ENCODE measurements at regions not wholly inside any gene's neighbourhood (a gene's known extent, or its start where the extent isn't known, plus 50 kb on each side); places are given as distances from the start of the nearest gene placed in this dataset.

- Histone ChIP-seq H2AK5ac (ENCODE audit: low read depth, low read length) (no peak overlapping the region), H3K9ac (replicated peaks in 1 of 4; ENCODE audit: extremely low read depth in 1 of 4, low read depth in 3 of 4, low read length in 3 of 4) (no peak overlapping the region), H3K4me2 (ENCODE audit: insufficient read depth in 1 of 2, low read depth in 2 of 2, low read length in 2 of 2) (no peak overlapping the region), H4K8ac (ENCODE audit: extremely low read depth, insufficient read depth, low read length) (no peak overlapping the region), H2AFZ (ENCODE audit: low read length) (no peak overlapping the region), H2BK12ac (ENCODE audit: low read depth, low read length) (no peak overlapping the region), H3K27ac (ENCODE audit: low read depth, low read length) (no peak overlapping the region), H3K56ac (replicated peaks; ENCODE audit: insufficient read length, low read depth, low read length) (no peak overlapping the region), H3K79me2 (ENCODE audit: control insufficient read depth in 1 of 2, insufficient read depth in 2 of 2, low read length in 2 of 2) (no peaks in the 10 kb centered on the region), H4K20me1 (replicated peaks in 1 of 2; ENCODE audit: control insufficient read depth in 1 of 2, insufficient read depth in 2 of 2, low read length in 2 of 2) (no peaks in the 10 kb centered on the region), H3K36me3 (ENCODE audit: control insufficient read depth in 2 of 4, insufficient read depth in 4 of 4, low read length in 3 of 4) (no peaks in the 10 kb centered on the region), H2BK5ac (ENCODE audit: low read depth, low read length) (no peak overlapping the region), H3K79me1 (ENCODE audit: low read depth, low read length) (no peaks in the 10 kb centered on the region), H3K23ac (ENCODE audit: insufficient read length) (no peak overlapping the region), H3K27me3 (replicated peaks in 1 of 4; ENCODE audit: control insufficient read depth in 3 of 4, extremely low read depth in 1 of 4, insufficient read depth in 3 of 4, low read length in 3 of 4) (no peaks in the 10 kb centered on the region), H3K4me3 (ENCODE audit: extremely low read depth in 1 of 4, insufficient read depth in 2 of 4, low read depth in 3 of 4, low read length in 4 of 4) (no peak overlapping the region), H2BK15ac (ENCODE audit: low read length) (no peak overlapping the region), H3K23me2 (ENCODE audit: low read depth, low read length) (no peaks in the 10 kb centered on the region), H3K18ac (ENCODE audit: extremely low read depth, low read length) (no peak overlapping the region), H2BK120ac (replicated peaks; ENCODE audit: low read depth, low read length) (no peak overlapping the region), H4K91ac (replicated peaks; ENCODE audit: insufficient read length, low read length) (no peak overlapping the region), H4K5ac (ENCODE audit: insufficient read length, low read depth, low read length) (no peak overlapping the region), H3K14ac (ENCODE audit: insufficient read length) (no peak overlapping the region), H3K4me1 (replicated peaks in 1 of 4; ENCODE audit: control insufficient read depth in 3 of 4, insufficient read depth in 4 of 4, low read length in 3 of 4) (no peaks in the 10 kb centered on the region), H3K4ac (replicated peaks; ENCODE audit: insufficient read length, low read depth, low read length) (no peak overlapping the region), H3K9me3 (ENCODE audit: insufficient read depth in 2 of 2, low read depth in 1 of 2, low read length in 1 of 2) (no peaks in the 10 kb centered on the region), H2BK20ac (ENCODE audit: low read length) (no peak overlapping the region)
- no peak for FAIRE-seq
- TF ChIP-seq ZNF274 (IDR thresholded peaks at IDR 0.05; ENCODE audit: borderline replicate concordance, extremely low read depth, low read length) = no peak
- no peak for TF ChIP-seq TEAD4 (IDR thresholded peaks at IDR 0.05; ENCODE audit: low read depth, low read length)
- TF ChIP-seq BRCA1 (IDR thresholded peaks at IDR 0.05; ENCODE audit: low read depth, low read length) = no peak
- no peak for TF ChIP-seq POU5F1 (IDR thresholded peaks at IDR 0.05; ENCODE audit: low read depth, low read length)
- TF ChIP-seq NANOG (IDR thresholded peaks at IDR 0.05; ENCODE audit: insufficient read depth, low read depth, low read length, poor library complexity, severe bottlenecking) = no peak
- TF ChIP-seq FOSL1 (IDR thresholded peaks at IDR 0.05; ENCODE audit: insufficient read depth, low read depth, low read length) = no peak
- TF ChIP-seq EZH2 (IDR thresholded peaks at IDR 0.05; ENCODE audit: low read depth, low read length, severe bottlenecking) = no peak
- TF ChIP-seq ASH2L (IDR thresholded peaks at IDR 0.05; ENCODE audit: low read length) = no peak
- no peak for TF ChIP-seq SP4 (IDR thresholded peaks at IDR 0.05; ENCODE audit: low read length)
- TF ChIP-seq SP1 (IDR thresholded peaks at IDR 0.05; ENCODE audit: low read depth, low read length) = no peak
- TF ChIP-seq KDM4A (IDR thresholded peaks at IDR 0.05; ENCODE audit: low read depth, low read length, severe bottlenecking) = no peak
- ChIA-PET POLR2A (ENCODE audit: partially characterized antibody) (interaction anchor here (1.2 kb wide), 1 partner anchor 18 kb away, joined by 4 read pairs; no protein-coding TSS in a partner anchor), CTCF (ENCODE audit: partially characterized antibody) (interaction anchor here (1.5 kb wide), 1 partner anchor 10 kb away, joined by 3 read pairs; no protein-coding TSS in a partner anchor)
- no peak for DNase-seq (ENCODE audit: low read depth in 1 of 2, low spot score in 2 of 2)
- 93% methylated on average over 6 of the region's 6 CpGs; no CpG with 5 or more reads in 1 of the 2 experiments for WGBS, 2 experiments (ENCODE audit: extremely low coverage in 1 of 2, insufficient coverage in 1 of 2, insufficient read length in 1 of 2, insufficient replicate concordance in 2 of 2, low coverage in 1 of 2, low lambda C conversion rate in 2 of 2, missing lambda C conversion rate in 1 of 2)
Measured at GRCh38 chr17:71558901-71559300, 561.9 kb upstream of the SOX9 start.
